DMS 273 treated with DMSO at 0.1 percent for 48 hours (cell line): ENCODE measurements at regions not wholly inside any gene's neighbourhood (a gene's known extent, or its start where the extent isn't known, plus 50 kb on each side); places are given as distances from the start of the nearest gene placed in this dataset.
A peak's percentile ranks its signal among the peaks of the same experiment; 100 is the strongest.

ENCODE experiments used
- DNase-seq: peaks from one replicate; lab custom pipeline; 2025; lab: John Stamatoyannopoulos, UW

GRCh38 chr12:63090716-63091115 lies 60.3 kb downstream of the AVPR1A start:
- no peak for DNase-seq

- no peak for DNase-seq
Measured at GRCh38 chr12:63086149-63086915, 64.7 kb downstream of the AVPR1A start.

DNA sequence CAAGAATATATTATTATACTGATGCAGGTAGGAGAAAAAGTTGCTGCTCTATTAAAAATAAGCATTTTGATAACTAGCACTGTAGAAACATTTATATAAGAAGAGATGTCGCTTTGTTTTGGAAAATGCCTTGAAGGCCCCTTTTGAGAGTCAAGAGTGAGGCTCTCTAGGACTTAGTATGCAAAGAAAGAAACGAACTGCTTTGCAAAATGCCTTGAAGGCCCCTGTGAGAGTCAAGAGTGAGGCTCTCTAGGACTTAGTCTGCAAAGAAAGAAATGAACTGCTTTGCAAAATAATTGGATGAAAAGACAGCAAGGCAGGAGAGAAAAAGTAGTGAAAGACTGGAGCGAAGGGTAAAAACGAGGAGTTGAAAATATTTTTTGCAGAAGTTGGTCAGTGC lies 65.9 kb downstream of the AVPR1A start:
- no peak for DNase-seq

- no peak for DNase-seq
Measured at GRCh38 chr12:63084501-63084900, 66.5 kb downstream of the AVPR1A start.

GRCh38 chr12:63083046-63083445 lies 68.0 kb downstream of the AVPR1A start:
- DNase-seq = no peak

DNA sequence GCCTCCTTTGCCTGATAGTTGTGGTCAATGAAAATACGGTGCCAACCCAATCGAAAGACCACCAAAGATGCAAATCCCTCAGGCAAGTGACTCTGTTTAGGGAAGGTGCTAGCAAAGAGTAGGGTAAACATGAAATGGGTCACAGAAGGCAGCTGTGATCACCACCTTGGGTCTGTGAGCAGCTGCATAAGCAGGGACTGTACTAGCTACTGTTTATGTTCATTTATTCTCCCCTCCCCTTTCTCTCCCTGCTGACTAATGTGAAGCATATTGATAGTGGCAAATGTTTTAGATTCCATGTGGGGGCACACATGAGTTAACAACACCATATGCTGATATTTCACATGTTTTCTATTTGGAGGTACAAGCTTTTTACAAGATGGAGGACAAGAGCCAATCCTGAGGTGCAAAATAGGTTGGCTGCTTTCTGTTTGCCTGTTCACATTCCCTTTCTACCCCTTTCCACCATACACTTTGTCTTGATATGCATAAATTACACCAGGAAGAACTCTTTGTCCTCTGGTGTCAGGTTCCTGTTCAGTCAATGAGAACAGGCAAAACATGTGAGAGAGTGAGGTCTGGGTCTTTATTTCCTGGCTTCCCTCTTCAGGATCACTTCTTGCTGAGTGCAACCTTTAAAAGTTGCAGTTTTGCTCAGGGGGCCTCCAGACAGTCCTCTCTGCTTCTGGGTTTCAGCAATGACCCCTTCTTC lies 71.1 kb downstream of the AVPR1A start:
- DNase-seq = no peak

DNA sequence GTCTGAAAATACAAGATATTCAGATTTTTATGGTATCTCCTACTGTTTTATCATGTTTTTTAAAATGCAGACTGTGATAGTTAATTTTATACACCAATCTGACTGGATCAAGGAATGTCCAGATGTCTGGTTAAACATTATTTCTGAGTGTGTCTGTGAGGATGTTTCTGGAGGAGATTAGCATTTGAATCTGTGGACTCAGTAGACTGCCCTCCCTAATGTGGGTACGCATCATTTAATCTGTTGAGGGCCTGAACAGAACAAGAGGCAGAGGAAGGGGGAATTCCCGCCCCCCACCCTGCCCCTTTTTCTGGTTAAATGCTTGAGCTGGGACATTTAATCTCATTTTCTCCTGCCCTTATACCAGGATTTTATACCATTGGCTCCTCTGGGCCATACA lies 72.1 kb downstream of the AVPR1A start:
- DNase-seq = no peak

DNA sequence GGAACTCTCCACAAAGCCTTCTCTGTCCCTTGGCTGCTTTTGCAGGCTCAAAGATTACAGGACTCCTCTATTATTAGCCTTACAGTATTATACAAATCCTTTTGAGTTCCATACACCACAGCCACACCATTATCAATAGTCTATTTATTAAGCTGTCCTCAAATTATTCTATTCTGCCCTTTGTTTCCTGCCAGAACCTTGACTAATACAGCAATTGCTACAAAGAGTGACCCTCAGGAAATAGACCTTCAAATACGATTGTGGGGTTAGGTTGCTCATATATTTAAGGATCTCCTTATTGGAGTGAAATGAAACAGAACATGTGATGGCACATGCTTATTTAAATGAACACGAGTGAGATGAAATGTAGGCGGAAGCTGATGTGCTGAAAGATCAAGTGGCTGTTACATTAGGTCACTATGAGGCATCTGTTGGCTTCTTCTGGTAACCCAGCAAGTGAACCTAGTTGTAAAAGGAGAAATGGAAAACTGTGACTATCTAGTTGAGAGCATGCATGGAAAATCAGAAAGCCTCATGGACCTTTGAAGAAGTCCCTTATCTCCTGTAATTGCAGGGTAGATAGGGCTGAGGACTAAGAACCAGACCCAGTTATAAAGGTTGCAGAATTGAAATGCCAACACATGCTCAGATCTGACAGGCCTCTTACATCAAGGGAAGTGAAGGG lies 75.5 kb downstream of the AVPR1A start:
- DNase-seq = no peak

GRCh38 chr12:63070709-63071108 lies 80.3 kb downstream of the AVPR1A start:
- no peak for DNase-seq

DNA sequence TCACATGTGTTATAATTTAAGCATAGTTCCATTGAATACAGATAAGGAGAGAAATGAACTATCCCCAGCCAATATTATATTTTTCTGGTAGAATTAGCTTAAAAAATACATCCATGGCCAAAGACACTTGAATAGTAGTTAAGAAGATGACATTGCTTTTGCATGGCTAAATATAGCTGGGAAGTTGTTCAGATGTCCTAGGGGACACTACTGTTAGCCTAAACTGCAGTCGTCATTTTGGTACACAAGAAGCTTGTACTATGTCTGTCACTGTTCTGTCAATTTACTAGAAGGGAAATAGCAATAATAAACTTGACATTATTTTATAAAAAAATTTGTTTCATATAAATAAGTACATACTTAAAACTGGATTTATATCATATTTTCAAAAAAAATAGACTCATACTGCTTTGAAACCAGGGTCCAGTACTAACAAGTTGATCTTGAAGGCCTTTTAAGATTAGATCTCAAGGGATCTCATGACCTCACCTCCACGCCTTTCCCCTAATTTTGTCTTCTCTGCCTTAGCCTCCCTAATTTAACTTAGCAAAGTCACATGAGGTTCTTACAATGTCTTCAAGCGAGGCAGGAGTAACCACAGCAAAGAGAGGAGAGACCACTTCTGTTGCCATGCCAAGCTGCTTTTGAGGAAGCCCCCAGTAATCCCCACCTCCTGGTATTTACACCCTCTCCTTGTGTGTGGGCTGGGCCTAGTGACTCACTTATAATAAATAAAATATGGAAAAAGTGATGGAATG lies 81.0 kb downstream of the AVPR1A start:
- no peak for DNase-seq

DNA sequence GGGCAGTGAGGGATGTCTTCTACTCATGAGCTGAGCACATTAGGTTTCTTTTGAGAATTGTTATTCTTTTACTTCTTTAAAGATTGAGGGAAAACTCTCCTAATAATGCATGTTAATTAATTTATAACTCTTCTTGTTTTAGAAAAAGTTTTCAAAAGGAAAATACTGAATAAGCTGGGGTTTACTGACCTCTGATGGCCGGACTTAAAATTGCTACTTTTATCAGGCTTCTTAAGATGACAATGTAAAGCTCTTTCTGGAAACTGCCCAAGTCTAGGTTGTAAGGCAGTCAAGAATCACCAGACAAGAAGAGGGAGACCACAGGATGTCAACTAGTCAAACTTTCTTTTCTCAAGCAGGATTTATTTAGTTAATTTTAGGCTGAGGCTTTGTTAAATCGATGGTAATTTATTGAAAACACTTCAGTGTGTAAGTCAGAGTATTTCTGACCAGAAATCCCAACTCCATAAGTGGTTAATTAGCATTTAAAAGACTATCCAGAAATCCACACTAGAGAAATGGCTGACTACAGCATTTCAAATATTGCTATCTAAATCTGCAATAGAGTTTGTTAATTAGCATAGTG lies 82.1 kb downstream of the AVPR1A start:
- peak; percentile 10 for DNase-seq

GRCh38 chr12:63066782-63067181 lies 84.2 kb downstream of the AVPR1A start:
- DNase-seq = no peak

- DNase-seq = no peak
Measured at GRCh38 chr12:63066136-63066535, 84.9 kb downstream of the AVPR1A start.

- DNase-seq = no peak
Measured at GRCh38 chr12:63064080-63064479, 86.9 kb downstream of the AVPR1A start.

DNA sequence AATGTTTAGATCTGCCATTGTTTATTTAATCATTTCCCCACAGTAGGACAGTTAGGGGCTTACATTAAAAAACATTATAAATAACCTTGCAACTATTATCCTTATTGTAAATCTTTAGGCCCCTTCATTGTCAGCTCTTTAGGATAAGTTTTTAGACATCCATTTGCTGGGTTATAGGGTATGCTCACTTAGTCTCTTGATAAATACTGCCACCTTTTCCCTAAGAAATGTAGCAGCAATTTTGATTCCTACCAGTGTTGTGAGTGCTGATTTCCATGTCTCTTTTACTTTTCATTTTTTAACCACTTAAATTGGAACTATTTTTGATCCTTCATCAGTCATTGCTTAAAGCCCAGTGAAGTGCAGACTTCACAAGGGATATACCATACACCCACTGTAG lies 94.4 kb downstream of the AVPR1A start:
- DNase-seq = no peak

DNA sequence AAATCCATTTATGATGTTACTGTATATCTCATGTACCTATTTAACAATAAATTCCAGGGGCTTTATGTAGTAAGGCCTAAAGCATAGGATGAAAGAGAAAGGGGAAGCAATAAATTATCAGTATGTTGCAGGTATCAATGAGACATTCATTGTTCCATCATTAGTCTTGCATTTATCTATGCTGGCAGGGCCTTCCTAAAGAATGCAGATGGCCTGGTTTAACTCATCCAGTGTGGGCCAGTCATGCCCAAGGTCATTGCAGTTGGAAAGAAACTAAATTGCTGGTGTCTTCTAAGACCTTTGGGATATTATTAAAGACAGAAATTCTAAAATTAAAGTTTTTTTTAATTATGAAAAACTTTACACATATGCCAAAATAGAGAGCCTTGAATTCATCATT lies 98.3 kb downstream of the AVPR1A start:
- DNase-seq = no peak

GRCh38 chr12:63047146-63047545 lies 103.9 kb downstream of the AVPR1A start:
- no peak for DNase-seq

DNA sequence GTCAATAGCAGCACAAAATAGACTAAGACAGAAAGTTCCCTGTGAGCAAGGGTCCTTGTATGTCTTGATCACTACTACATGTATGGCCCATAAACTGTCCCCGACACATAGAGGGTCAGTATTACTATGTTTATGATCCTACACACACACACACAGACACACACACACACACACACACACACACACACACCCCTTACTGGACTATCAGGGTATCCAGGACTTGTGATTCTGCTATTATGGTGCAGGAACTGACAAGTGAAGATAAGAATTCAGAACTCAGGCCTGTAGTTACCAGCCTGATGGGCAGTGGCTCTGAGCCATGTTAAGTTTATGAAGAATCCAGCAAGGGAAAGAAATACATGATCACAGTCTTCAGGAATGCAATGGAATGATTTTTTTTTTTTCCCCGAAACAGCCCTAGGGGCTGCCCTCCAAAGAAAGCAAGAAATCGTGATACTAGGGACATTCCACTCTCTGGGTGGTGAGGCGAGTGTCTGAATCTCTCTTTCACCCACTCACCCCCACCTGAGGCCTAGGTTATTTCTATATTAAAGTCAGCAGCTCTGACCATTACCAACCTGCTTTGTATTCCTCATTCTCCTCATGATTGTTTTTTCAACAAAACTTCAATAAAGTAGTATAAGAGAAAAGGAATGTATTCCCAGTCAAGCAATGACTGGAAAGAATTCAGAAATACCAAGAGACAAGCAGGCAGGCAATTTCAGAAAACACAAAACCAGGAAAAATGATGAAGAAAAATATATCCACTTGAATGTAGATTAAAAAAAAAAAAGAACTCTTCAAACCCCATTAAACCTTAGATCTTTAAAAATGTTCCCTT lies 105.8 kb downstream of the AVPR1A start:
- no peak for DNase-seq

- no peak for DNase-seq
Measured at GRCh38 chr12:63042646-63043045, 107.7 kb upstream of the PPM1H start.

DNA sequence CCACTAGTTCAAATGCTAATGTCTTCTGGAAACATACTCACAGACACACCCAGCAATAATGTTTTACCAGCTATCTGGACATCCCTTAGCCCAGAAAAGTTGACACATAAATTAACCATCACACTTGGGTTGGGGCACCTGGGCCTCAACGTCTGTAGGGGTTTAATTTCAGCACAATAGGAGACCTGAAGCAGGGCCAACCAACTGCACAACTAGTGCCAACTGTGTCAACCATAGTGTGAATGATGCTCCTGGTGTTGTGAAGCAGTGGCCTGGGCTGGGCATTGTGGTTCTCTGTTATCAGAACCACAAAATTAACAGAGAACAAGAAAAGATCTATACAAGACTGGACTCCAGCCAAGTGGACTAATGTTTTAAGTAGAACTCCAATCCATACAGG lies 106.7 kb upstream of the PPM1H start:
- DNase-seq = no peak
